Common myeloid progenitor, CD34-positive (primary cell): ENCODE measurements at regions not wholly inside any gene's neighbourhood (a gene's known extent, or its start where the extent isn't known, plus 50 kb on each side); places are given as distances from the start of the nearest gene placed in this dataset.

Experiments
- CTCF ChIA-PET: fragments of 350-600 bp; sonication (Branson Sonifier 250); formaldehyde crosslinking; loops from one replicate; lab custom pipeline; 2021; ENCODE audit warnings: antibody characterized with exemption; lab: Charles Lee
- POLR2A ChIA-PET: fragments of 350-600 bp; sonication (Branson Sonifier 250); formaldehyde crosslinking; loops from one replicate; lab custom pipeline; 2021; ENCODE audit warnings: antibody characterized with exemption; lab: Charles Lee
- DNase-seq, 3 donors: peaks; one replicate each; pipeline versions ENCODE4 v3.0.0 to v3.0.0-alpha.2; 2013
- H3K27ac ChIP-seq, 2 experiments: 1 replicate in 1 of 2; 2 replicates in 1 of 2; pipeline ENCODE4 v1.7.0; 2013; ENCODE audit warnings: inconsistent platforms in 2 of 2, low read length in 2 of 2, mild to moderate bottlenecking in 2 of 2, low read depth in 1 of 2, moderate library complexity in 1 of 2; ENCODE audit not compliant: severe bottlenecking in 2 of 2, insufficient read depth in 1 of 2, poor library complexity in 1 of 2
- H3K27me3 ChIP-seq, 5 experiments: replicated peaks in 2 of 5; 1 replicate in 3 of 5; 2 replicates in 2 of 5; pipeline versions ENCODE4 v1.6.1 to v1.7.0; 2013; ENCODE audit warnings: low read length in 4 of 5, mild to moderate bottlenecking in 2 of 5, moderate library complexity in 2 of 5, inconsistent platforms in 1 of 5; ENCODE audit not compliant: insufficient read depth in 5 of 5, control insufficient read depth in 4 of 5
- H3K36me3 ChIP-seq, 4 experiments: 1 replicate in 2 of 4; 2 replicates in 2 of 4; pipeline versions ENCODE4 v1.6.1 to v1.7.0; 2013; ENCODE audit warnings: low read length in 3 of 4, control low read depth in 1 of 4, mild to moderate bottlenecking in 1 of 4; ENCODE audit not compliant: control insufficient read depth in 4 of 4, insufficient read depth in 4 of 4
- H3K4me1 ChIP-seq, 4 experiments: 1 replicate in 3 of 4; 2 replicates in 1 of 4; pipeline versions ENCODE4 v1.6.1 to v1.7.1; 2013; ENCODE audit warnings: low read length in 3 of 4, mild to moderate bottlenecking in 3 of 4, control low read depth in 1 of 4, inconsistent platforms in 1 of 4, moderate library complexity in 1 of 4; ENCODE audit not compliant: control insufficient read depth in 4 of 4, insufficient read depth in 4 of 4; ENCODE audit errors: control extremely low read depth in 1 of 4
- H3K4me3 ChIP-seq, 7 experiments: 1 replicate in 4 of 7; 2 replicates in 3 of 7; pipeline versions ENCODE4 v1.5.1 to v1.7.0; 2013; ENCODE audit warnings: mild to moderate bottlenecking in 7 of 7, low read length in 6 of 7, moderate library complexity in 6 of 7, inconsistent platforms in 2 of 7, low read depth in 2 of 7, control low read depth in 1 of 7; ENCODE audit not compliant: insufficient read depth in 4 of 7, control insufficient read depth in 1 of 7; ENCODE audit errors: extremely low read depth in 1 of 7
- H3K9me3 ChIP-seq, 5 experiments: 1 replicate in 4 of 5; 2 replicates in 1 of 5; pipeline versions ENCODE4 v1.6.1 to v1.7.1; 2013; ENCODE audit warnings: low read length in 4 of 5, mild to moderate bottlenecking in 2 of 5, inconsistent platforms in 1 of 5, low read depth in 1 of 5, moderate library complexity in 1 of 5; ENCODE audit not compliant: control insufficient read depth in 4 of 5, insufficient read depth in 2 of 5; ENCODE audit errors: control extremely low read depth in 1 of 5
- WGBS: methylation state at CpG from one replicate; pipeline ENCODE4 v1.1.5; 2013; ENCODE audit not compliant: insufficient coverage; 5-methylcytosine and 5-hydroxymethylcytosine counted together

- POLR2A ChIA-PET, result no interaction called here
- no peaks in the 10 kb centered on the region for H3K36me3 ChIP-seq
- WGBS, result 80% methylated on average over 1 of the region's 1 CpG
- CTCF ChIA-PET, result no interaction called here
- no peaks in the 10 kb centered on the region for H3K27me3 ChIP-seq
- no peaks in the 10 kb centered on the region for H3K4me1 ChIP-seq
- no peak overlapping the region for H3K27ac ChIP-seq
- DNase-seq, result no peak
- peaks cover 0 to 2% (median 0%) of the 10 kb centered on the region in 5 experiments for H3K9me3 ChIP-seq
- H3K4me3 ChIP-seq, result no peak overlapping the region
Observed at GRCh38 chr4:72966652-72967051, 102.9 kb downstream of the COX18 start.

- H3K9me3 ChIP-seq, result peaks cover 0 to 11% (median 5%) of the 10 kb centered on the region in 5 experiments
- no peak overlapping the region for H3K4me3 ChIP-seq
- H3K36me3 ChIP-seq, result no peaks in the 10 kb centered on the region
- 96% methylated on average over 2 of the region's 2 CpGs for WGBS
- ChIA-PET CTCF (no interaction called here), POLR2A (no interaction called here)
- H3K27me3 ChIP-seq, result no peaks in the 10 kb centered on the region
- peaks cover 0 to 4% (median 0%) of the 10 kb centered on the region in 4 experiments for H3K4me1 ChIP-seq
- DNase-seq, result no peak
- H3K27ac ChIP-seq, result no peak overlapping the region
Observed at GRCh38 chr4:72959411-72959810, 110.1 kb downstream of the COX18 start.

- H3K27ac ChIP-seq, result no peak overlapping the region
- H3K4me1 ChIP-seq, result peaks cover 0 to 4% (median 0%) of the 10 kb centered on the region in 4 experiments
- H3K36me3 ChIP-seq, result no peaks in the 10 kb centered on the region
- peaks cover 0 to 5% (median 2%) of the 10 kb centered on the region in 5 experiments for H3K9me3 ChIP-seq
- CTCF ChIA-PET, result no interaction called here
- H3K27me3 ChIP-seq, result no peaks in the 10 kb centered on the region
- no peak for DNase-seq
- POLR2A ChIA-PET, result no interaction called here
- WGBS, result no CpG with 5 or more reads among the region's 2 CpGs
- H3K4me3 ChIP-seq, result no peak overlapping the region
Observed at GRCh38 chr4:72954811-72955210, 114.7 kb downstream of the COX18 start.

- 100% methylated on average over 1 of the region's 1 CpG for WGBS
- Histone ChIP-seq H3K9me3 (no peaks in the 10 kb centered on the region), H3K4me1 (peaks cover 0 to 4% (median 0%) of the 10 kb centered on the region in 4 experiments), H3K4me3 (no peak overlapping the region), H3K27me3 (no peaks in the 10 kb centered on the region), H3K27ac (no peak overlapping the region), H3K36me3 (no peaks in the 10 kb centered on the region)
- ChIA-PET POLR2A (no interaction called here), CTCF (no interaction called here)
- no peak for DNase-seq
Observed at GRCh38 chr4:72953571-72953970, 115.9 kb downstream of the COX18 start.

- Histone ChIP-seq H3K36me3 (no peaks in the 10 kb centered on the region), H3K27me3 (no peaks in the 10 kb centered on the region), H3K27ac (no peak overlapping the region), H3K4me1 (peaks cover 0 to 4% (median 0%) of the 10 kb centered on the region in 4 experiments), H3K9me3 (no peaks in the 10 kb centered on the region), H3K4me3 (no peak overlapping the region)
- DNase-seq, result no peak
- 100% methylated on average over 1 of the region's 2 CpGs for WGBS
- POLR2A ChIA-PET, result no interaction called here
- CTCF ChIA-PET, result no interaction called here
Observed at GRCh38 chr4:72951628-72952027, 117.9 kb downstream of the COX18 start.

- ChIA-PET CTCF (no interaction called here), POLR2A (no interaction called here)
- 100% methylated on average over 1 of the region's 1 CpG for WGBS
- Histone ChIP-seq H3K4me3 (no peak overlapping the region), H3K27me3 (no peaks in the 10 kb centered on the region), H3K27ac (no peak overlapping the region), H3K36me3 (no peaks in the 10 kb centered on the region), H3K4me1 (peaks cover 0 to 4% (median 0%) of the 10 kb centered on the region in 4 experiments), H3K9me3 (peaks cover 0 to 2% (median under 1%) of the 10 kb centered on the region in 5 experiments)
- DNase-seq, result no peak
Observed at GRCh38 chr4:72951147-72951546, 118.4 kb downstream of the COX18 start.

- no peaks in the 10 kb centered on the region for H3K27me3 ChIP-seq
- H3K4me3 ChIP-seq, result no peak overlapping the region
- DNase-seq, result no peak
- CTCF ChIA-PET, result no interaction called here
- H3K4me1 ChIP-seq, result no peaks in the 10 kb centered on the region
- WGBS, result no CpG with 5 or more reads among the region's 1 CpG
- POLR2A ChIA-PET, result no interaction called here
- peaks cover 0 to 7% (median 2%) of the 10 kb centered on the region in 5 experiments for H3K9me3 ChIP-seq
- no peak overlapping the region for H3K27ac ChIP-seq
- no peaks in the 10 kb centered on the region for H3K36me3 ChIP-seq
Observed at GRCh38 chr4:72948080-72948479, 121.4 kb downstream of the COX18 start.
